GM04504 (cell line): ENCODE measurements at regions not wholly inside any gene's neighbourhood (a gene's known extent, or its start where the extent isn't known, plus 50 kb on each side); places are given as distances from the start of the nearest gene placed in this dataset.
"Not testable (repeated sequence)": the region's sequence is repeated elsewhere in the genome, so short reads cannot be mapped to it uniquely, and the experiment has no call there.

Experiments
- DNase-seq: peaks from one replicate; pipeline ENCODE4 v3.0.0-alpha.2; 2012; ENCODE audit warnings: low read depth

DNA sequence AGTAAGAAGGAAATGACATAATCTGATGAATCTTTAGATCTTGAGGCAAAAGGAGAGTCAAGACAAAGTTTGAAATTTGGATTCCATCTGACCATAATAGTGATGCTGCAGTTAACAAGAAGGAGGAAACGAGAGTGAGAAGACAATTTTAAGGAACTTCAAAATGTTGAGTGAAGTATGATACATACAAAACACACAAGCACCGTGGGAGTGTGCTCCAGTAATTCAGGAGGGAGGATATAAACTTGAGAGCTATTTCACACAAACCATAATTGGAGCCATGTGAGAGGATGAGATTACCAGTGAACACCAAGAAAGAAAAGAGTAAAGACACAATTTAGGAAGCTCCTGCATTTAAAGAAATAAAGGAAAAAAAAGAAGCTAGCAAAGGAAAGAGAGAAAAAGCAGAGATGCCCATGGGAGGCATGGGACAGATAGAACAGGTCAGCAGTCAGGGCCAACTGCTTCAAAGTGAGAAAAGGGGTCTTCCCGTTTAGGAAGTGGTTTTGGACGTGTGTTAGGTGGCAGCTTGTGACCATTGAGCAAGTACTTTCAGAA is 150.7 kb upstream of the SLC7A11 start:
- no peak for DNase-seq

DNA sequence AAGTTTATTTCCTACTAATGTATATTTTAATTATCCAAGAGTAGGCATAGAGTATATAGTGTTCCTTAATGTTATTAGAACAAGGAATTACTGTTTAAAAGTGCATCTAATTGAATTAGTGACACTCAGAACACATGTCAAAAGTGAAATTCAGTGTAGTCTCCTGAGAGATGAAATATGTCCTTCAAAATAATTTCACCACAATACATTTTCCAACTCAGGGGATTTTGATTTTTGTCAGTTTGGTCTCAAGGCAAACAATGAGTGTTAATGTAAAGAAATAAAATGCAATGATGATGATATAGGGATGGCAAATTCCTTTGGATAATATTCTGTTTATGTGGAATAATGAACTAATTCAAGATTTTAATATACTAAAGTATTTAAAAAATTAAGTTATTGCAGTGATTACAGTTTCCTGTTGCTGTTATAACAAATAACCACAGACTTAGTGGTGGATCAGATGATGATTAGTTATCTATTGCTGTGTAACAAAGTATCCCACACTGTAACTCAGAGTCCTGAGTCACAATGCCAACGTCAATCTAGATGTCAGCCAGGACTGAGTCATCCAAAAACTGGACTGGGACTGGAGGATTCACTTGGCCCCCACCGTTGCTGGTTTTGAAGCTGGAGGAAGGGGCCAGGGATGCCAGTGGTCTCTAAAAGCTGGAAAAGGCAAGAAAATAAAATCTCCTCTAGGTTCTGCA is 148.0 kb upstream of the SLC7A11 start:
- no peak for DNase-seq

DNA sequence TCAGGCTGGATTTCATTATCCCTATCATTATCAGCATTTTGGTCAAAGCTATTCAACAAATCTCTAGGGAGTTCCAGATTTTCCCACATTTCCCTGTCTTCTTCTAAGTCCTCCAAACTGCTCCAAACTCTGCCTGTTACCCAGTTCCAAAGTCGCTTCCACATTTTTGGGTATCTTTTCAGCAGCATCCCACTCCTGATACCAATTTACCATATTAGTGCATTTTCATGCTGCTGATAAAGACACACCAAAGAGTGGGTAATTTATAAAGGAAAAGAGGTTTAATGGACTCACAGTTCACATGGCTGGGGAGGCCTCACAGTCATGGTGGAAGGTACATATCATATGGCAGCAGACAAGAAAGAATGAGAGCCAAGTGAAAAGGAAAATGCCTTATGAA is 132.8 kb upstream of the SLC7A11 start:
- no peak for DNase-seq

DNA sequence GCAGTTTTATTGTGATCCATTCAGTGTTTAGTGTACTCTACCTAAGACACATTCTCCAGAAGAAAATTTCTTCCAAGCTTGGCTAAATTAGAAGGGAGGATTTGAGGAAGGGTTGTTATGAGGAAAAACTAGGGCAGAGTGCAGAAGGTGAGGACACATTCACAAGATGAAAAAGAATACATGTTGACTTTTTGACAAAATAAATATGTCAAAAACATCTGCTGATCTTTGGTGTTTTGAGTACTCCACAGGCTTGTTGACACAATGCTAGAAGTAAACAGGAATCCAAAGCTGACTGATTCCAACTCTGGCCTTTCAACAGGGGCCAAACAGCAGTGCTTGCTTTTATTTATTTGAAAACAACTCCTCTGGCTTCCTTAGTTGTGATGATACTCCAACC is 125.8 kb upstream of the SLC7A11 start:
- DNase-seq: no peak

DNA sequence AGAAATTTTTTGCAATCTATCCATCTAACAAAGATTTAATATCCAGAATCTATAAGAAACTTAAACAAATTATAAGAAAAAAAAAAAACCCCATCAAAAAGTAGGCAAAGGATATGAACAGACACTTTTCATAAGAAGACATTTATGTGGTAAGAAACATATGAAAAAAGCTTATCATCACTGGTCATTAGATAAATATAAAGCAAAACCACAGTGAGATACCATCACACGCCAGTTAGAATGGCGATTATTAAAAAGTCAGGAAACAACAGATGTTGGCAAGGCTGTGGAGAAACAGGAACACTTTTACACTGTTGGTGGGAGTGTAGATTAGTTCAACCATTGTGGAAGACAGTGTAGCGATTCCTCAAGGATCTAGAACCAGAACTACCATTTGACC is 110.3 kb upstream of the SLC7A11 start:
- DNase-seq: not testable (repeated sequence)

DNA sequence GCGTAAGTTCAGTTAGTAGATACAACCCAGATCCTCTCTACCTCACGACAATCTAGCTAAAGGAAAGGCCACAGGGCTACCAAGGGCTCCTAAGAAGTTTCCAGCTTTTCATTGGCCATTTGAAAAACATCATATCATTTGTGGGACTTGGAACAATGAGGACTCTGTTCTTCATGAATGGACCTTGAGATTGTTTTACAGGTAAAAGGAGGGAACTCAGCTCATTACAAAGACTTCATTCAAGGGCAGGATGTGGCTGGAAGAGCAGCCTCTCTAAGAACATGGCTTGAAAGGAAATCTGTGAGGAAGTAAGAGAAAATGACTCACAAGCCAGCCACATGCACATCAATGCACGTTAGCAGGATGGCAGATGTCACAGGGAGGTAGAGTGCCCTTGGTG is 105.9 kb upstream of the SLC7A11 start:
- no peak for DNase-seq

DNA sequence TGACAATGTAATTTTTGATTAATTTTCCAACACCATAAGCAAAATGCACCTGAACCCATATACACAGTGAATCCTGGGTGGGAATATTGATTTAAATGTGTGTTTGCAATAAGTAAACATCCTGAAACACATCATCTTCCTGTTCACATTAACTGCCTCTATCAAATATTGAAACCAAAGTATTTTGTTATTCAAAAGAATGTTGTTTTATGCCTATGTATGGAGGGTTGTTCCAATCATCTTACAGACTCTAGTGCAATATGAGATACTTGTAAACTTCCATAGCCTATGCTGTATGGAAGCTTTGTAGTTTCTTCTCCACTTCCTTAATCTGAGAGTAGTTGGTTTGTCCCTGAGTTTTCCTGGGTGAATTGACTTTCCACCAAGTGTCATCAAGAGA is 105.4 kb upstream of the SLC7A11 start:
- no peak for DNase-seq

DNA sequence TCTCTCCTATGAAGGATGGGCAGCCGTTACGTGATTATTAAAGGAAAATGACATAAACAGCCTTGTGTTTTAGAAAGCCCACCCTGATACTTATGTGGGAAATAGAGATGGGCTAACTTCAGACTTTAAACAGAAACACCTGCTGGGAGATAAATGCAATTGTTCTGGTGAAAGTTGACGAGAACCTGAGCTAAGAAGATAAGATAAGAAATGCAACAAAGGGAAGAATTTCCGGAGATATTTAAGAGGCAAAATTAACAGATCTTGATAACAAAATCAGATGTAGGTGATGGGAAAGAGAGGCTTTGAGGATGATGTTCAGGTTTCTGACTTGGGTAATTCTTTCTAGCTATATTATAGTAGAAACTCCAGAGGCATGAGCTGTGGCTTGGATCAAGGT is 102.7 kb upstream of the SLC7A11 start:
- no peak for DNase-seq

DNA sequence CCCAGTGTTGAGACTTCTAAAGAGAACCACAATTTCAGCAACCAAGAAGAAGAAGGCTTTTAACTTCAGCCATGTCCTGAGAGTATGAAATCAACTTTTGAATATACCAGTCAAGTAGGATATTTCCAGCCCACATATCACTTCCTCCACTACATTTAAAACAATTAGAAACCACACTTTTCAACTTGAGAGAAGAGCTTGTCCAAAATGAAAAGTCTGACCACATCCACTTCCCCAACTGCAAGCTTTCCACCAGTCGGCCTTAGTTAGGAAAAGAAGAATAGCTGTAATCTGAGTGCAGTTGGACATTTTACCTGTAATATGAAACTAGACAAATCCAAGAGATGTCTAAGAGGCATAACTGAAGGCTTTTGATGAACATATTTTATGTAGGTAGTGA is 101.9 kb upstream of the SLC7A11 start:
- no peak for DNase-seq

DNA sequence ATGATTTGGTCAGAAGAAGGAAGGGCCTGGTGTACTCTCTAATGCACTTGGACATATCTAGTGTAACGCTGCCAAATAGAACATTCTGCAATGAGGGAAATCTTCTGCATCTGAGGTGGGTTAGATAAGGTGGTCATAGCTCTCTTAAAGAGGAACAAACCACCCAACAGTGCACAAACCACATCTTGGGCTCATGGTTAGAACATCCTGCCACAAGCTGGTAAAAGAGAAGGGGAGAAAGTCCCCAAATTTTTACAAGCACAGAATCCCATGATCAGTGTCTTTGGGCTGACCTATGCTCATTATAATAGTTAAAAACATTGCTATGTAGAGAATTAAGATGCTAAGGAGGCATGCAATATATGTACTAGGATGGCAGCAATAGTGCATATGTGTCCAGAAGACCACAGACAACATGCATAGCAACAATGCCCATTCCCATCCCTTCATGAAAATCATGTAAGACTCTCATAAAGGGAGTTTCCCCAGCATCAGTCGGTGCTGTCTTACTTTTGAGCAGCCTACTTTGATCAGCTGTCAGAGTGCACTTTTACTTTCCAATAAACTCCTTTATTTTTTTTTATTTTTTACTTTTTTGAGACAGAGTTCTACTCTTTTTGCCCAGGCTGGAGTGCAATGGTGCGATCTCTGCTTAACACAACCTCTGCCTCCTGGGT is 99.7 kb upstream of the SLC7A11 start:
- DNase-seq: no peak

DNA sequence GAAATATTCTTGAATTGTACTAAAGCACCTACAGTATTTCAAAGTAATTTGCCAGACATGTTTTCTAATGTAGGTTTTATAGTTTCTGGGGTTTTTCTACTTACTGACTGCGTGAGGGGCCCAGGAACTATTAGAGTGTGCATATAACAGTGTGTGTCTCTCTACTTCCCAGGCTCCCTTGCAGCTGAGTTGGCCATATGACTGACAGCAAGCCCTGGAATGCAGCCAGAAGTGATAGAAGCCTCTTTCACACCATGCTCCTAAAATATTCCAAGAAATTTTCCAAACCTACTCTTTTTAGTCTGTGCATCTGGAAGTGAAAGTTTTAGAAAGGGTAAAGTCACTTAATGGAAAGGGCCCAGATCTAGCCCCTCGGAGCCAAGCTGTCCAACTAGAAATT is 96.7 kb upstream of the SLC7A11 start:
- no peak for DNase-seq

DNA sequence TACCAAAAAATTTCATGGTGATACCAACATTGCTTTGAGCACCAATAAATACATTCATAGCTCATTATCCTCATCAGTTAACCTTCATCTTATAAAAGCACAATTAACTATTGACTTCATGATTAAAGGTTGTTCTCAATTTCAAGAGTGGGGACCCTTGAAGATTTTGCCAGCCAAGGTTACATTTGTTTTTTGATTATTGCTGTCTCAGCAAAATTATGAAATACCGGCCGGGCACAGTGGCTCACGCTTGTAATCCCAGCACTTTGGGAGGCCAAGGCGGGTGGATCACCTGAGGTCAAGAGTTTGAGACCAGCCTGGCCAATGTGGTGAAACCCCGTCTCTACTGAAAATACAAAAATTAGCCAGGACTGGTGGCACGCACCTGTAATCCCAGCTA is 96.1 kb upstream of the SLC7A11 start:
- DNase-seq: not testable (repeated sequence)

DNA sequence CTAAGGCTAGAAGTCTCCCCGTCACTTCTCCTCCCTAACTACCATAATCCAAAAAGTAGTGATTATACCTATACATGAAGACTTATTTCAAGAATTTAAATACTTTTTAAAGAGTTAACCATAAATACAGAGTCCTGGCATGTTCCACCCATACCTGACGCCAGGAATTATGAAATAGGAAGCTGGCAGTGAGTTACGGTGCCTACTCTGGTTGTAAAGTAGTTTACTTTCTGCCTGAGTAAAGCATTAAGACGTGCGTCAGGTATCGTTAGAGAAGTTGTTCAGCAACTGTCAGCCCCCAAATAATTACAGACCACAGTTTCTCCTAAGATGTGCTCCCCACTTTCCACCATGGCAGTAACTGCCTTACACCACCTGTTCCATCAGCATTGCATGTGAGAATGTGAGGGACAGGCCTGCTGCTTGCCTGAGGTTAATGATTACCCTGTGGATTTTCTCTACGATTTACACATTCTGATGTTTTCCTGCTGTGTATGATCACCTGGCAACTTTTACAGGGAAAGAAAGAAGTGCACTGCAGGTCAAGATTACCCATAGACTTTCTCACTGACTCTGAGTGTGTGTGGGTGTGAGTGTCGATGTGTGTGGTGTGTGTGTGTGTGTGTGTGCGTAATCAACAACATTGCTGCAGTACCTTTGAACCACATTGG is 92.3 kb upstream of the SLC7A11 start:
- no peak for DNase-seq

DNA sequence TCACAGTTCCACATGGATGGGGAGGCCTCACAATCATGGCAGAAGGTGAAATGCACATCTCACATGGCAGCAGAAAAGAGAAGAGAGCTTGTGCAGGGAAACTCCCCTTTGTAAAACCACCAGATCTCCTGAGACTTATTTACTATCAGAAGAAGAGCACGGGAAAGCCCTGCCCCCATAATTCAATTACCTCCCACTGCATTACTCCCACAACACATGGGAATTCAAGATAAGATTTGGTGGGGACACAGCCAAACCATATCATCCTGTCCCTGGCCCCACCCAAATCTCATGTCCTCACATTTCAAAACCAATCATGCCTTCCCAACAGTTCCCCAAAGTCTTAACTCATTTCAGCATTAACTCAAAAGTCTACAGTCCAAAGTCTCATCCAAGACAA is 90.3 kb upstream of the SLC7A11 start:
- DNase-seq: not testable (repeated sequence)

DNA sequence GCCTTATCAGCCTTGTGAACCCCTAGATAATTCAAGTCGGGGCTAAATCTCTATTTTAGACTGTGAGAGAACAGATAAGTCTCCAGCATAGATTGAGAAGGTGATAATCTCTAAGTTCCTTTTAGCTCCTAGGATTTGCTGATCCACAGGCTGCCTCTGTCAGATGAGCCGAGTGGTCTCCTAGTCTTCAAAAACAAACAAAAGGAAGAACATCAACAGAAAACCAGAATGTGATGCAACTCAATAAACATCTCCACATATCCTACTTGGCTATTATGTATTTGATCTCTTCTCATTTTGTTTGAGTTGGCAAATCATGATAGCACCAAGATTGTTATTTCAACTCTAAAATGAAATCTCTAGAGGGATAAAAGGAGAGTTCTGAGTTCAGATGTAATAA is 88.4 kb upstream of the SLC7A11 start:
- no peak for DNase-seq

DNA sequence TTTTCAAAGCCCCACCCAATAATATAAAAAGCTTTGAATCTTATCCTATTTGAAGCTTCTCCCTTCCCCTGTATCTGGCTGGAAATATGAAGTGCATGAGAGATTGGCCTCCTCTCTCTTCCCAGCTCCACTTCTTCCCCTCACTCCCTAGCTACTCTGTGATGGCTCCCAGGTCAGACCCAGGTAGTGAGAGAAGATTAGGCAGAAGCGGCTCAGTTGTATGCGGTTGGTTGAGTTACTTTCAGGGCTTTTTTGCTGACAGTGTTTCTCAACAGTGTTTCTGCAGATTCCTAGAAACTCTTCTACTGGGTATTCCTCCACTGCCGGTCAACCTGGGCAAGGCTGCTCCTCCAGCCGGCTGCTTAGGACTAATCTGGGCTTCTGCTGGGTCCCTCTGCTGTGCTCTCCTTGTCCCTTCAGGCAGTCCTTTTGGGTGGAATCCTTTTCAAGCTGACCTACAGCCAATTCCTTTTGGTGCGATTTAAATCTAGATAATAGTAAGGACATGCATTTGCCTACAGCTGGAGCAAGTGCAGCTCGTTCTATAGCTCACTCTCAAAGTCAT is 87.4 kb upstream of the SLC7A11 start:
- DNase-seq: no peak

DNA sequence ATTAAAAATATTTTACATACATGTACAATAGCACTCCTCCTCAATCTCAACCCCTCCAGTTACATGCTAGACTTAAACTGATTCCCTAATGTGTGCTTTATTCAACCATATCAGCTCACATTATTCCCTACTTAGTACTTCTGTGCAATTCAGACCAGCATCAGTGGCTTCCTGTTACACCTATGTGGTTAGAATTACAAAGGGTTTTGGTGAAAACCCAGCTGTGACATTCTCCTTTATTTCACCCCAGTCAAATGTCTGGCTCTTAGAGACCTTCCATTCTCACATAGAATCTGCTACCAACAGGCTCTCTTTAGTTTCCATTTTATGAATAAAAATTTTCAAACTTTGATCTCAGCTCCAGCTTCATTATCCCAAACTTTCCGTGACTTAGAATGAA is 85.2 kb upstream of the SLC7A11 start:
- no peak for DNase-seq

DNA sequence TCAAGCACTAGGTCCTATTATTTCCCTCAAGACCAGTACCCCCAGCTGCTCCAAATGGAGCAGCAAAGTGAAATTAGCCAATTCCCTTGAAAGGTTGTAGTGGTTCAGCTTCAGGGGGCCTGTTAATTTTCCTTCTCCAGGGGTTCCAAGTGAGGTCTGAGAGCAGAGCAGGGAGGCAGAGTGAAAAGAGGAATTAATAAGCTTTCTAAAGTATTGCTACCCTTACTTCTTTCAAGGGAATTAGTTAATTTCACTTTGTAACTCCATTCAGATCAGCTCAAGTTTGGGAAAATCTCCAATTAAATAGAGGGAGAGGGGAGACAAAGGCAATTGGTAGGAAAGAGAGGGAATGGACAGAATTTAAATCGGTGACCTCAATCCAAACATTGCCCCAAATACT is 78.7 kb upstream of the SLC7A11 start:
- no peak for DNase-seq

DNA sequence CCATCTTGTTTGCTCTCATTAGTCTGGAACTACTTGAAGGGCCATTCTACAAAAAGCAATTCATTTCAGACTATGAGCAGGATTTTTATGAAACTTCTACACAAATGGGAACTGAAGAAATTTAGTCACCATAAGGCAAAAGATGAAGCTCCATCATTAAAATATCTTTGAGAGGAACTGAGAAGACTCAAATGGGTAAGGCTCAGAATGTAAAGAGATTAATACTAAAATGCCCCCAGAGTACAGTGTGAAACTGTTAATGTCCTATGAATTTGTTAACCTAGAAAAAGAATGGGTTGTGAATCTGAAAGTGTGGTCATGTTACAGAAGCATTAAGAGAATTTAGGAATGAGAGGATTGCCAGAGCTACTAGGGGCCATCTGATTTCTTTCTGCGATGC is 77.9 kb upstream of the SLC7A11 start:
- DNase-seq: no peak

DNA sequence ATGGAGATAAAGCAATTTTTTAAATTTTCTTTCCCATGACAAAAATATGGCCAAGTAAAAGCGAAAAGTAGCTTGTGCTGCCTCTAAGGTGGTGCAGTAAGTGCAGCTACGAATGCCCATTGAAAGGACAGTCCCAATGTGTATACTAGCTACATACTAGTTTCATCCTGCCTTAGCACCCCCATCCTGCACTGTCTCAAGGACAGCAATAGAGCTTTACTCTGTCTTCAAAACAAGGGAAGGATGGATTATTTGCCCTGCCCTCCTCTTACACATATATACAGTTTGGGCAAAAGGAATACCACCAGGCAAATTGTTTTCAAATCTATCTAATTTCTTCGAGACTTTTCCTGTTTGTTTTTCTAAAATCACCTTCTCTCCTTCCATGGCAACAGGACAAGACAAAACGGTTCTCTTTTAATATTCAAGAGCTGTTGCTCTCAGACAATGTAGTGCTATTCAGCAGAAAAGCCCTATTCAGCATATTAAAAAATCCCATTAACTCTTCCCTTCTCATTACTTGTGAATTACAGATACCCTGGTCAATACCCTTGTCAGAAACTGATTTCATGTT is 75.1 kb upstream of the SLC7A11 start:
- no peak for DNase-seq

DNA sequence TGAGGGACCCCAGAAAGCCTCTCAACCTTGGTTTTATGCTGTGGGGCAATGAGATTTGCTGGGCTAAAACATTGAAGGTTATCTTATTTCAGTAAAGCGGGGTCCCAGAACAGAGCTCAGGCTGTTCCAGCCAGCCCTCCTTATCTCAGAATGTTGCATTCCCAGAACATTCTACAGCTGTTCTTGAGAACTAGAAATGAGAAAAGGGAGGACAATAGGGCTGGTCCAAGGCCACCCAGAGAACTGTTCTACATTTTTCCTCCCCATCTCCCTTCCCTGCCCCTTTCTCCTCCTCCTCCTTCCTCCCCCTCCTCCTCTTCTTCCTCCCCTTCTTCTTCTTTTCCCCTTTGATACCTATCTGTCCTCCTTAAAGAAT is 70.4 kb upstream of the SLC7A11 start:
- DNase-seq: no peak

DNA sequence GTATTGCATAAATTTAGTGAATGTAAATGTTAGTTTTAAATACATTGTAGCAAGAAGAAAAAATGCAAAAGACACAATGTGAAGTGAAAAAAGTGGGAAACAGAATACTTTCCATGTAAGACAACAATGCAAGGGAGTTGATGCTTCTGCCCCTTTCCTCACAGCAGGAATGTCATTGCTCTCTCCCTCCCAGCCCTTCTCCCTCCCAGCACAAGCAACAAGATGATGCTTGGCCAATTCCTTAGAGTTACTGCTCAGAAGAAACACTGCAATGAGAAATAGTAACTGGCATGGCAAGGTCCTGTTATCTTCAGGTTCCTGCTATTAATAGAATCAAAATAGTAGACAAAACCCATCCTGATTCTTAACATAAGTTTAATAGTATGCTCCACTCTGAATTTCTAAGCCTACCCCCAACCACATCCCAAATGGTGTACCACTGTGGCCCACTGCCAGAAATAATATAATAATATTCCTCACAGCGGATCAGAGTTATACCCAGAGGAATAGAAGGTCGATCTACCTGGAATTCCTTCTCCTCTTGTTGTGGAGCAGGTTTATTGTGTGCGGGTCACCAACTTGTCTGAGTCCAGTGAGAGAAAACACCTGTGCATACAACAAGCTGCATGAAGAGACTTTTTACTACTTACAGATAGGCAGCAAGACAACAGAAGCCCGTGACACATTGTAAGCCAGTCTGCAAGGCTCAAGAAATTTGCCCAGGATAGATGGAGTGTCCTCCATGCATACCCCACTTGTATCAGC is 69.8 kb upstream of the SLC7A11 start:
- DNase-seq: no peak
